Coronary artery (tissue), 2 donors: ENCODE measurements at regions not wholly inside any gene's neighbourhood (a gene's known extent, or its start where the extent isn't known, plus 50 kb on each side); places are given as distances from the start of the nearest gene placed in this dataset.

ENCODE experiments used
- DNase-seq: peaks from one replicate; pipeline ENCODE4 v3.0.0-alpha.2; 2017; ENCODE audit warnings: low spot score
- H3K27ac ChIP-seq, 2 donors: fragments of 200-600 bp; sonication (generic); one replicate each; pipeline ENCODE4 v1.5.1; 2016 to 2019
- H3K4me3 ChIP-seq: fragments of 200-600 bp; sonication (generic); 2 replicates; pipeline ENCODE4 v1.5.1; 2016; ENCODE audit warnings: mild to moderate bottlenecking, moderate library complexity
- TF ChIP-seq, protein P1 (sequence below): fragments of 200-600 bp; sonication (generic); IDR thresholded peaks from one replicate; pipeline ENCODE4 v1.5.1; 2019; ENCODE audit warnings: antibody characterized with exemption

DNA sequence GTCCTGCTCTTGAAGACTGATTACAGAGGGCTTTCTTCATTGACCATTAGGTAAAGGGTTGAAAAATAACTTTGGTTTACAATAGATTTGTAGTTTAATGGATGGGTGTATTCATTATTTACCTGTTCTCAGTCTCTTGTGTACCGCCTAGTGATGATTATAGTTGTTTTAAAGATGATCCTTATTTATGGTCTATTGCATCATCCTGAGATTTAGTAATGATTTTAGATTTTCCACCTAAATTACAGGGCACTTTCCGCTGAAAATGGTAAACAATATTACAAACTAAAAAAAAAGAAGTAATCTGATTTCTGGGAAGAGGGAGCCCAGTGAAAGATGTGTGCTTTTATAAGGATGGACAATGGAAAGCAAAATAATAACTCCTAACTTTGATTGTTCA is 78.4 kb upstream of the TMEM33 start:
- no peak overlapping the region for H3K4me3 ChIP-seq
- no peak overlapping the region for H3K27ac ChIP-seq
- DNase-seq: no peak
- TF ChIP-seq, protein P1, sequence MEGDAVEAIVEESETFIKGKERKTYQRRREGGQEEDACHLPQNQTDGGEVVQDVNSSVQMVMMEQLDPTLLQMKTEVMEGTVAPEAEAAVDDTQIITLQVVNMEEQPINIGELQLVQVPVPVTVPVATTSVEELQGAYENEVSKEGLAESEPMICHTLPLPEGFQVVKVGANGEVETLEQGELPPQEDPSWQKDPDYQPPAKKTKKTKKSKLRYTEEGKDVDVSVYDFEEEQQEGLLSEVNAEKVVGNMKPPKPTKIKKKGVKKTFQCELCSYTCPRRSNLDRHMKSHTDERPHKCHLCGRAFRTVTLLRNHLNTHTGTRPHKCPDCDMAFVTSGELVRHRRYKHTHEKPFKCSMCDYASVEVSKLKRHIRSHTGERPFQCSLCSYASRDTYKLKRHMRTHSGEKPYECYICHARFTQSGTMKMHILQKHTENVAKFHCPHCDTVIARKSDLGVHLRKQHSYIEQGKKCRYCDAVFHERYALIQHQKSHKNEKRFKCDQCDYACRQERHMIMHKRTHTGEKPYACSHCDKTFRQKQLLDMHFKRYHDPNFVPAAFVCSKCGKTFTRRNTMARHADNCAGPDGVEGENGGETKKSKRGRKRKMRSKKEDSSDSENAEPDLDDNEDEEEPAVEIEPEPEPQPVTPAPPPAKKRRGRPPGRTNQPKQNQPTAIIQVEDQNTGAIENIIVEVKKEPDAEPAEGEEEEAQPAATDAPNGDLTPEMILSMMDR: no peak

DNA sequence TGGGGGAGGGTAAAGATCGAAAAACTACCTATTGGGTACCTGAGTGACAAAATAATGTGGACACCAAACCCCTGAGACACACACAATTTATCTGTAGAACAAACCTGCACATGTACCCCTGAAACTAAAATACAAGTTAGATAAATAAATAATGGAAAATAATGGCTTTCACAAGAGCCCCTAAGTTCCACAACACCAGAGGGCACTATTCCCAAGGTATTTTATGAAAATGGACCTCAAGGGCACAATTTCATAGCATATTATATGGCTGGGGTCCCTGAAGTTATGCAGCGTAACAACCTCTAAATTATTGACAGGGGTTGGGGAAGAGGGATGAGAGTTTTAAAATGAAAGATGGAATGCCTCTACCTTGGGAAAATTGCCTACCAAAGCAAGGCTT is 81.3 kb upstream of the TMEM33 start:
- TF ChIP-seq, protein P1: no peak

DNA sequence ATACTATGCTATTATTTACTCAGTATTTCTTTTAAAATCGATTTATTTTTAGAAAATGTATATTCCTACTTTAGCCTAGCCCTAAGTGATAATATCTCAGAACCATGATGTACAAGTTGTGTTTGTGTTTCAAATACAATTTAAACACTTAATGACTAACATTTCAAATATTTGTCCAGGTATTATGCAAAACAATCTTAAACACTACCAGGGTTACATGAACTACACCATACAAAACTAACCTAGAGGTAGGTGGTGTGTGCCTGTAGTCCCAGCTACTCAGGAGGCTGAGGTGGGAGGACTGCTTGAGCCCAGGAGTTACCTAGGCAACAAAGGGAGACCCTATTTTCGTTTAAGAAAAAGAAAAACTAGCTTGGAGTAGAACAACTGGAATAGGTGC is 83.0 kb upstream of the TMEM33 start:
- TF ChIP-seq, protein P1: no peak
- Histone ChIP-seq H3K27ac (no peak overlapping the region), H3K4me3 (no peak overlapping the region)
- DNase-seq: no peak

More for the DNA sequence above, 81.3 kb upstream of the TMEM33 start:
- no peak overlapping the region for H3K27ac ChIP-seq
- no peak for DNase-seq
- no peak overlapping the region for H3K4me3 ChIP-seq

DNA sequence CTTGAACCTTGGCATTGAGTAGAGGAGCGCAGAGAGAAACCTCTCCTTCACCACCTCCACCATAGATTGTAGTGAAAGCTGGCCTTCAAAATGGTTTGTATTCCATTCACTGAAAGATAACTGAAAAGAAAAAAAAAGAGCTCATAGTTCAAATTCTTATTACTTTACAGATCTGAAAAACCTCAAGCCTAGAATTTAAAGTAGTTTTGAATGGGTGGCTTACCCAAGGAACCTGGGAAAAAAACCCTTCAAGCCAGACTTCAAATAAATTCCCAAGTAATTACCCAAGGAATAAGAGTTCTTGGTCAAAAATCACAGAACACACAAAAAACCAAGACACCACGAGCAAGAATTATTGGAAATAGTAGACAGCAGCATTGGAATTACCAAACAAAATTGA is 83.6 kb upstream of the TMEM33 start:
- no peak for DNase-seq
- Histone ChIP-seq H3K27ac (no peak overlapping the region), H3K4me3 (no peak overlapping the region)
- TF ChIP-seq, protein P1: no peak

DNA sequence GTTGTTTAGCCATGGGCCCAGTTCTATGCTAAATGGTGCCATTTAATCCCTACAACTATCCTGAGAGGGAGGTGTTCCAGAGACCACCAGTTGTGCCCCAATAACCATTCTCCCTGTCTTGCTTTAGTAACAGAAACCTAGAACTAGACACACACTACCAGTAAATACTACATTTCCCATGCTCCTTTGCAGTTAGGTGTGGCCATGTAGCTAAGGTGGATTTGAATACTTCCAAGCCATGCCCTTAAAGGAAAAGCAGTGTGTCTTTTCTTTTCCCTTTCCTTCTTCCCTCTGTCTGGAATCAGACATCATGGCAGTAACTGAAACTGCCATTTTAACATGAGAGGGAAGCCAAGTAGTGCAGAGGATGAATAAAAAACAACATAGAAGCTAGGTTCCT is 90.9 kb upstream of the TMEM33 start:
- no peak overlapping the region for H3K4me3 ChIP-seq
- no peak overlapping the region for H3K27ac ChIP-seq
- DNase-seq: no peak
- TF ChIP-seq, protein P1: no peak

DNA sequence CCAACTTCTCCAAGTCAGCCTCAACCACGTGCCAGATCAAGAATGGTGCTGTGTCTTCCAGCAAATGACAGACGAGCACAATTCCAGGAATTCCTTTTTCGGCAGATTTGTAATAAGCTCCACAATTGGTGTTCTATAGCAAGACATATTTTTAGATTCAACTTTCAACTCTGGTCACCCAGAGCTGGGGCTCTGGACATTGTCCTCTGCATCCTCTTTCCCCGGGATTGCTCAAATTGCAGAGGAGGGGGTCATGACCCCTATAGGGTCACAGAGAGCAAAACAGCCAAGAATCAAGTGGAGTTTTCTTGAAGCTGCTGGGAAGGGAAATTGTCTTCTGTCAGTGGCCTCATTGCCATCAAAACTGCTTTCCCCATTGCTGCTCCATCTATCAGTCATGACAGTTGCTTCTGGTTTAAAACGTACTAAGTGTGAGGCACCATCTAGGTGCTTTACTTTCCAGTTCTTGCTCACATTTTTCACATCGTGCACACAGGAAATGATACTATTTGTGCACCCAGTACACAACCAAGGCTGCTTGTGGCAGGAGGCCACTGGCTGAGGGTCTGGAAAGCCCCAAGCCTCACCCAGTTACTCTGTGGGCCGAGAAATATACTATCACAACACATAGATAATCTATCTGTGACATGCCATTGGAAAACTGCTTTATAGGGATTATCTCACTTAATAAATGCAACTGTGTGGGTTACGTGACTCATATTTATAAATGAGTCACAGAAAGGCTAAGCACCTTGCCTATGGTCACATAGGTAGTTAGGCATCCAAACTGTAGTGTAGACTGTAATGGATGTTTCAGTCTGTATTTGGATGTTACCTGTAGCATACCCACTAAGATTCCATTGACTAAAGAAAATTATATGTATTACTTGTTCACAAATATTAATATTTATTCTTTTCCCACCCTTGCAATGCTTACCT is 91.7 kb upstream of the PHOX2B start:
- Histone ChIP-seq H3K4me3 (no peak overlapping the region), H3K27ac (no peak overlapping the region)
- DNase-seq: no peak
- TF ChIP-seq, protein P1: no peak

DNA sequence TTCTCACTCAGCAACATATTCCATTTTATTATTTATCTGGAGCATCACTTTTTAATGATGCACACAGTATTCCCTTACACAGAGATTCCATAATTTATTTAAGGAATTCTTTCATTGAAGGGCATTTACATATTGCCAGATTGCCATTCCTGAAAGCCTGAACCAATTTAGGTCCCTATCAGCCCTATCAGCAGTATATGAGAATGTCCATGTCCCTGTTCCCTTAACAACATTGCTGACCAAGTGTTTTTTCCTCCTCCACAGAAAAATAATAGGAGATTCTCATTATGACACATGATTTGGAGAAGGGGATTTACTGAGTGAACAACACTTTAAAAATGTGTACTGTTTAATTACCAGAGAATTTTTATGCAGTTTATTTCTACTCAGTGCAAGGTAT is 90.1 kb upstream of the PHOX2B start:
- H3K4me3 ChIP-seq: no peak overlapping the region
- TF ChIP-seq, protein P1: no peak
- H3K27ac ChIP-seq: no peak overlapping the region
- no peak for DNase-seq
